Activated CD4-positive, alpha-beta T cell treated with anti-CD3 and anti-CD28 coated beads, Interleukin-2, amount 10 ng/mL, durations not matched to agents 7 days and 5 days (primary cell): ENCODE measurements at regions not wholly inside any gene's neighbourhood (a gene's known extent, or its start where the extent isn't known, plus 50 kb on each side); places are given as distances from the start of the nearest gene placed in this dataset.
"Not testable (repeated sequence)": the region's sequence is repeated elsewhere in the genome, so short reads cannot be mapped to it uniquely, and the experiment has no call there.

Experiments used
- CTCF ChIA-PET: fragments of 350-600 bp; sonication (Branson Sonifier 250); formaldehyde crosslinking; loops from one replicate; lab custom pipeline; 2021; ENCODE audit warnings: antibody characterized with exemption; lab: Charles Lee
- POLR2A ChIA-PET: fragments of 350-600 bp; sonication (Branson Sonifier 250); formaldehyde crosslinking; loops from one replicate; lab custom pipeline; 2021; ENCODE audit warnings: antibody characterized with exemption; lab: Charles Lee
- DNase-seq: peaks from one replicate; pipeline ENCODE4 v3.0.0-alpha.2; 2020
- H3K27ac Mint-ChIP-seq: one replicate; pipeline ENCODE4 v1.8.0; 2021; ENCODE audit warnings: mild to moderate bottlenecking, moderate library complexity, mixed read lengths
- H3K27me3 Mint-ChIP-seq: one replicate; pipeline ENCODE4 v1.8.0; 2021; ENCODE audit warnings: mixed read lengths
- H3K36me3 Mint-ChIP-seq: one replicate; pipeline ENCODE4 v1.8.0; 2021; ENCODE audit warnings: low read depth, mixed read lengths
- H3K4me1 Mint-ChIP-seq: one replicate; pipeline ENCODE4 v1.8.0; 2021; ENCODE audit warnings: mixed read lengths
- H3K4me3 Mint-ChIP-seq: one replicate; pipeline ENCODE4 v1.8.0; 2021; ENCODE audit warnings: mild to moderate bottlenecking, moderate library complexity, mixed read lengths
- H3K9me3 Mint-ChIP-seq: one replicate; pipeline ENCODE4 v1.8.0; 2021; ENCODE audit warnings: mixed read lengths

DNA sequence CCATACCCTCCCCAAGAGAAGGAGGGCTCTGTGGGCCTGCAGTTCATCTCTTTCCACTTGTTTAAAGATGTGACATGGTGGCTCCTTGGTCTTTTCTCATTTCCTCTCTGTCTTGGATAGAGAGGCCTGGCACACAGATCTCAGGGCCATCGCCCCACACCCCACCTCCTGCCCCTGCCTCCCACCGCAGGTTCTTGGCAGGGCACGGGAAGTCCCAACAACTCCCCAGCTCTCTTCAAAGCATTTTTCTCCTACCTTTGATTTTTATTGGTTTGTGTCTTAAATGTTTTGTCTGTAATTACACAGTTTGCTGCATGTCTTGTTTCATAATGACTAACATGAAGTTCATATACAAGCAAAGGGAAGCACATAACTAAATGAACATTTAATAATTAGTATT lies 178.5 kb upstream of the MSX2 start:
- H3K9me3 Mint-ChIP-seq, result no peaks in the 10 kb centered on the region
- no peaks in the 10 kb centered on the region for H3K4me1 Mint-ChIP-seq
- no peak for DNase-seq
- ChIA-PET POLR2A (no interaction called here), CTCF (no interaction called here)
- H3K4me3 Mint-ChIP-seq, result no peak overlapping the region
- H3K27ac Mint-ChIP-seq, result no peak overlapping the region
- H3K36me3 Mint-ChIP-seq, result no peaks in the 10 kb centered on the region
- H3K27me3 Mint-ChIP-seq, result no peaks in the 10 kb centered on the region

DNA sequence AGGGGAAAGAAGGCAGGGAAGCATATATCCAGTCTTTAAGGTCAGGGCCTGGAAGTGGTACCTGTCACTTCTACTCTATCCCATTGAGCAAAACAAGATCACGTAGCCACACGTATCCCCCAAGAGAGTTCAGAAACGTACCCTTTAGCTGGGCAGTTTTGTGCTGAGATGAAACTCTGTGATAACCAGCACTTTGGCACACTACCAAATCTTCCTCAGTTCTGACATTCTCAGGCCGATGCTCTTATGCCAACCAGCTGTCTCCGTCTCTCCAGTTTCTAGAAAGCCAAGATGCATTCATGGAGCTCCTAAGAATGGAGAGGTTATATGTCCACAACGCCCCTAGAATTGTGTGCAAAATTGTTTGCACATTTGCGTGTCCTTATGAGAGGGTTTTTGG lies 176.6 kb upstream of the MSX2 start:
- H3K4me1 Mint-ChIP-seq, result no peaks in the 10 kb centered on the region
- no peak for DNase-seq
- POLR2A ChIA-PET, result no interaction called here
- CTCF ChIA-PET, result no interaction called here
- no peaks in the 10 kb centered on the region for H3K9me3 Mint-ChIP-seq
- H3K36me3 Mint-ChIP-seq, result no peaks in the 10 kb centered on the region
- H3K4me3 Mint-ChIP-seq, result no peak overlapping the region
- no peaks in the 10 kb centered on the region for H3K27me3 Mint-ChIP-seq
- H3K27ac Mint-ChIP-seq, result no peak overlapping the region

DNA sequence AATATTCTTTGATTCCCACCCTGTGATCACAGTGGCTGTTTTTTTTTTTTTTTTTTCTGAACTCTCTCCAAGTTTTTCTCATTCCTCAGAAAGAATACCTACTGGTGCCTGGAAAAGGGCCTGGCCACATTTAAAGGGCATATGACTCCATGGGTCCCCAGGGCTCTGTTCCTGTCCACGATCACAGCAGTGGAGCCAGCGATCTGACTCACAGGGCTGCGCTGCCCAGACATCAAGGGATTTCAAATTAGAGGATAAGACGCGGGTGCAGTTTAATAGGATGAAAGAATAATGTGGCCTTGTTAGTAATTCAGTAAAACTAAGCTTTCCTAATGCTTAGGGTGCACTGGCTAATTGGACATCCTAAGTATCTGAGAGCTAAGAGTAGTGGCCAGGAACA lies 175.1 kb upstream of the MSX2 start:
- Mint-ChIP-seq H3K4me3 (no peak overlapping the region), H3K9me3 (no peaks in the 10 kb centered on the region), H3K4me1 (no peaks in the 10 kb centered on the region), H3K27ac (no peak overlapping the region), H3K27me3 (no peaks in the 10 kb centered on the region), H3K36me3 (no peaks in the 10 kb centered on the region)
- CTCF ChIA-PET, result interaction anchor here (0.6 kb wide), 1 partner anchor 1011 kb away, joined by 4 read pairs; no protein-coding TSS in a partner anchor
- no peak for DNase-seq
- POLR2A ChIA-PET, result no interaction called here

DNA sequence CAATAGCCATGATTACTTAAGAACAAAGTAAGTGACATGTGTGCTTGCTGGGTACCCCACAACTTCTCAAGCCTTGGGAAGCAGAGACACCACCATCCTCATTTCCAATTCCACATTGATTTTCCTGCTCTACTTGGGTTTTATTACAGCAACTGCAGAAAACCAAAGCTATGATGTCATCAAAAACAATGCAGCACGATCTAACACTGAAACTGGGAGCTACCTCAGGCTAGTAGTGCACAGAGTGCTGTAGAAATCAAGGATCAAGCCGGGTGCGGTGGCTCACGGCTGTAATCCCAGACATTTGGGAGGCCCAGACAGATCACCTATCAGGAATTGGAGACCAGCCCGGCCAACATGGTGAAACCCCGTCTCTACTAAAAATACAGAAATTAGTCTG lies 174.4 kb upstream of the MSX2 start:
- POLR2A ChIA-PET, result no interaction called here
- H3K36me3 Mint-ChIP-seq, result no peaks in the 10 kb centered on the region
- no peaks in the 10 kb centered on the region for H3K9me3 Mint-ChIP-seq
- CTCF ChIA-PET, result no interaction called here
- DNase-seq, result no peak
- no peak overlapping the region for H3K27ac Mint-ChIP-seq
- no peaks in the 10 kb centered on the region for H3K4me1 Mint-ChIP-seq
- H3K27me3 Mint-ChIP-seq, result no peaks in the 10 kb centered on the region
- H3K4me3 Mint-ChIP-seq, result no peak overlapping the region

DNA sequence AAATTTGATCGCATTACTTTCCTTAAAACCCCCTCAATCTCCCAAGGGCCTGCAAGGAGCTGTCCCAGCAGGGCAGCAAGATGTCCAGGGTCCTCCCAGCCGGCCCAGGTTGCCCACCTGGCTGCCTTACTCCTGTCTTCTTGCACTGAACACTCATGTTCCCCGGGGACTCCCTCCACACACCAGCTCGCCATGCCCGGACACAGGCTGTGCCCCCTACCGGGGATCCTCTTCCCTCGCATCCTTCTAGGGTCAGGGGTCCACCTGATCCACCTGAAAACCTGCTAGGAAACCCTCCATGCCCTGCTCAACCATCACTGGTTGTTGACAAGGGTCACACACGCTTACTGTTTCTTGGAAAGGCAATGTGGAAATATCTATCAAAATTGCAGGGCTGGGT lies 172.0 kb upstream of the MSX2 start:
- H3K4me1 Mint-ChIP-seq, result no peaks in the 10 kb centered on the region
- POLR2A ChIA-PET, result interaction anchor here (0.5 to 0.6 kb wide), 2 partner anchors 26 to 1841 kb away, joined by 3 read pairs; no protein-coding TSS in a partner anchor
- no peaks in the 10 kb centered on the region for H3K36me3 Mint-ChIP-seq
- no peak for DNase-seq
- H3K27ac Mint-ChIP-seq, result no peak overlapping the region
- CTCF ChIA-PET, result no interaction called here
- no peaks in the 10 kb centered on the region for H3K27me3 Mint-ChIP-seq
- H3K4me3 Mint-ChIP-seq, result no peak overlapping the region
- no peaks in the 10 kb centered on the region for H3K9me3 Mint-ChIP-seq

DNA sequence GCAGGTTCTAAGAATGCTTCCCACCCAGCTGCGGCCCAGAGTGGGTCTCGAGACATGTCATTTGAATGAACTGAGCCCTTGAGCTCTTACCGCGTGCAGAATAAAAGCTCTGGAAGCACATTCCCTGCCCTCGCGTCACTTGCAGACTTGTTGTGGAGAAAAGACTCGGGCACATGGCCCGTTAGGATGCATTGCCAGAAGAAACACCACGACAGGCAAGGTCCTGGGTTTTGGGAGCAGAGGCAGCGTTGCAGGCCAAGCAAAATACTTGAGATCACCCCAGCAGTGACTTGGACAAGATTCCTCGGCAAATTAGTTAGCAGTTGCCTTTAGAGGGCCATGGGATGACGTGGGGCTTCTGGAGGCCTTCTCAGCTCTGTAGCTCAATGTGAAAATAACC lies 170.8 kb upstream of the MSX2 start:
- Mint-ChIP-seq H3K27ac (no peak overlapping the region), H3K4me3 (no peak overlapping the region), H3K4me1 (no peaks in the 10 kb centered on the region), H3K9me3 (no peaks in the 10 kb centered on the region), H3K27me3 (no peaks in the 10 kb centered on the region), H3K36me3 (no peaks in the 10 kb centered on the region)
- ChIA-PET POLR2A (no interaction called here), CTCF (no interaction called here)
- DNase-seq, result no peak

DNA sequence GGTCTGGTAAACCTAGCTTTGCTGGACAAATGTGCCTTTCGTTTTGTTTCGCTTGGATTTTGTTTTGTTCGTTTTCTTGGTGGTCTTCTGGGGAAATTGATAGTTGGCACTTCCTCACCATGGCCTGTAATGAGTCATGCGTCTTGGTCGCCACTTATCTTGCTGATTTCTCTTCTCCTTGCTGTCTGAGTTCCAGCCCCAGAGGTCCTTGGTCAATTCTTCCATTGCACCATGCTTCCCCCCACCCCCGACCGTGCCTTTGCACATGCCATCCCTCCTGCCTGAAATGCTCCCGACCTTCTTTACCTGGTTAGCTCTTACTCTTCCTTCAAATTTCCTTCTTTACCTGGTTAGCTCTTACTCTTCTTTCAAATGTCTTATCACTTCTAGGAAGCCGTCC lies 168.7 kb upstream of the MSX2 start:
- no peaks in the 10 kb centered on the region for H3K36me3 Mint-ChIP-seq
- DNase-seq, result no peak
- H3K9me3 Mint-ChIP-seq, result no peaks in the 10 kb centered on the region
- no peaks in the 10 kb centered on the region for H3K4me1 Mint-ChIP-seq
- no peak overlapping the region for H3K4me3 Mint-ChIP-seq
- no peaks in the 10 kb centered on the region for H3K27me3 Mint-ChIP-seq
- ChIA-PET POLR2A (no interaction called here), CTCF (interaction anchor here (0.7 kb wide), 1 partner anchor 23 kb away, joined by 3 read pairs; no protein-coding TSS in a partner anchor)
- no peak overlapping the region for H3K27ac Mint-ChIP-seq

DNA sequence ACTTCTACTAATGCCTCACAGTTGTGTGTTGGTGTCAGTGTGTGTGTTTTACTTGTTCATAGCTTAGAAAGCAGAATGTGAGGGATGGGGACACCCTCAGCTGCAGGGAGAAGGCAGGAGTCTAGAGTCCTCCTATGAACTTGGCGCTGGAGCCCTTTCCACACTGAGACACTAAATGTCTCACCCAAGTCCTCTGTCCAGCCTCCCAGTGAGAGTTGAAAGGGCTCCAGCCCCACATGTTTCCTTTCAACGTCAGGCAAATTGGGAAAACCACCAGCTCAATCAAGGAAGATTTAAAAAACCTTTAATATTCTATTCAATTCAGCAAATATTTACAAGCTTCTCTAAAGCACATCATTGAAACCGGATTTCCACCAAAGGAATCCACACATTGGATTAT lies 167.6 kb upstream of the MSX2 start:
- no peaks in the 10 kb centered on the region for H3K9me3 Mint-ChIP-seq
- no peaks in the 10 kb centered on the region for H3K4me1 Mint-ChIP-seq
- DNase-seq, result no peak
- no peaks in the 10 kb centered on the region for H3K27me3 Mint-ChIP-seq
- no peak overlapping the region for H3K4me3 Mint-ChIP-seq
- no peaks in the 10 kb centered on the region for H3K36me3 Mint-ChIP-seq
- ChIA-PET POLR2A (no interaction called here), CTCF (interaction anchor here (0.6 to 0.7 kb wide), 2 partner anchors 24 to 847 kb away, joined by 3 to 5 read pairs; no protein-coding TSS in a partner anchor)
- no peak overlapping the region for H3K27ac Mint-ChIP-seq

DNA sequence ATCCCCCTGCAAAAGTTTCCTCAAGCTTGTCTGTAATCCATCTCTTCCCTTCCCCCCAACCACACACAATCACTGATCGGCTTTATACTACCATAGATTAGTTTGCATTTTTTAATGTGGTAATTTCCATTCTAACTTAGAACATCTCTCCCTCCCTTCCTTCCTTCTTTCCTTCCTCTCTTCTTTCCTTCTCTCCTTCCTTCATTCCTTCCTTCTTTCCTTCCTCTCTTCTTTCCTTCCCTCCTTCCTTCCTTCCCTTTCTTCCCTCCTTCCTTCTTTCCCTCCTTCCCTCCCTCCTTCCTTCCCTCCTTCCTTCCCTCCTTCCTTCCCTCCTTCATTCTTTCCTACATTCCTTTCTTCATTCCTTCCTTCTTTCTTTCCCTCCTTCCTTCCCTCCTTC lies 166.2 kb upstream of the MSX2 start:
- Mint-ChIP-seq H3K4me1 (no peaks in the 10 kb centered on the region), H3K27ac (no peak overlapping the region), H3K4me3 (no peak overlapping the region), H3K9me3 (no peaks in the 10 kb centered on the region), H3K36me3 (no peaks in the 10 kb centered on the region), H3K27me3 (no peaks in the 10 kb centered on the region)
- ChIA-PET CTCF (no interaction called here), POLR2A (no interaction called here)
- no peak for DNase-seq

DNA sequence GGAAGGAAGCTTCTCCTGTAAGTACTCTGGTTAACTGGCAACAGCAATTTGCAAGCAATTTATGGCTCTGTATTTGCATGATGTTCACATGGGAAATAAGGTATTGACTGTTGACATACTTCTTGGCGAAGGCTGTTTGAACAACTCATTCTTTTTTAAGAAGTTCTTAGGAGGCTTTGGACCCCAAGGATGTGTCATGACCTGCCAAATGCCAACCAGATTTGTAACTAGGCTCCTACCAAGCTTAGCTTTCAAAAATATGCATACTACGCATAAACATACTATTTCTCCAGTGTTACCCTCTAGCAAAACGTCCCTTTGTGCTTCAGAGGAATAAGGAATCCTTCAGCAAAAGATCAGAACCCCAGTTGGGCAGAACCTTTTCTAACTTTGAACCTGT lies 165.2 kb upstream of the MSX2 start:
- Mint-ChIP-seq H3K4me3 (no peak overlapping the region), H3K36me3 (no peaks in the 10 kb centered on the region), H3K9me3 (no peaks in the 10 kb centered on the region), H3K27me3 (no peaks in the 10 kb centered on the region), H3K4me1 (no peaks in the 10 kb centered on the region), H3K27ac (no peak overlapping the region)
- ChIA-PET CTCF (interaction anchor here (0.7 kb wide), 1 partner anchor 459 kb away, joined by 3 read pairs; no protein-coding TSS in a partner anchor), POLR2A (no interaction called here)
- no peak for DNase-seq

DNA sequence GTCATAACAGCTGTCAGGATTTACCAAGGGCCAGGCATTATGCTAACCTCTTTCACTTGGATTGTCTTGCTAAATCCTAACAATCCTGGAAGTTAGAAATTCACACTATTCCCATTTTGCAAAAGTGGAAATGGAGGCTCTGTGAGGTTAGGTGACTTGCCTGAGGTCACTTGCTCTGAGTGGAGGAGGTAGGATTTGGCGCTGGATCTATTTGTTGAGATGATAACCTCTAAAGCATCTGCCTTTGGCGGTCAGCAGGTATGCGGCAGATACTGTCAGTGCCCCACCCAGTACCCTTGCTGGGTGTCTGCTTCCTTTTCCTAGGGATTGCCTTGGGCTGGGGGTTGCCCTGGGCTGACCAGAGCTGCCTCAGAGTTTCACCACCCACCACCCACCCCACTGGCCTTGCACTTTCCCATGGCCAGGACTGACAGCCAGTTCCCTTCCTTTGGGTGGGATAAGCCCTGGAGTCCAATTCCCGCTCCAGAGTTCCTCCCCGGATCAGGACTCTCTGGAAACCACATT lies 164.8 kb upstream of the MSX2 start:
- Mint-ChIP-seq H3K4me3 (no peak overlapping the region), H3K36me3 (no peaks in the 10 kb centered on the region), H3K27ac (no peak overlapping the region), H3K27me3 (no peaks in the 10 kb centered on the region), H3K4me1 (no peaks in the 10 kb centered on the region), H3K9me3 (no peaks in the 10 kb centered on the region)
- CTCF ChIA-PET, result interaction anchor here (1.1 kb wide), 1 partner anchor 29 kb away, joined by 3 read pairs; no protein-coding TSS in a partner anchor
- no peak for DNase-seq
- POLR2A ChIA-PET, result no interaction called here

DNA sequence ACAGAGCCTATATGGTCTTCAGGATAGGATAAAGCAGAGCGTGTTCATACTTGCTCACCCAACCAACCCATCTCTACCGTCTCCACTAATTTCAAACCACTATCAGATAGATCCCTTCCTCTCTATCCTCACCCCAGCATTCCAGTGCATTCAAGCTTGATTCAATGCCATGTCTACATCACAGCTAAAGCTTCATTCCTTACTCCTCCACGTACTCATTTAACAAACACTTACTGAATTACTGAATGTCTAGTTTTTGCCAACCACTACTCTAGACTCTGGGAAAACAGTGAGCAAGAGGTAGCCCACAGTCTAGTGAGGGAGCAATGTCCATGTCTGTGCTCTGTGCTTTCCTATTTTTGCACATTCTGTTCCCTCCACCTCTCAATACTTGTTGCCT lies 163.5 kb upstream of the MSX2 start:
- no peak for DNase-seq
- H3K27me3 Mint-ChIP-seq, result no peaks in the 10 kb centered on the region
- CTCF ChIA-PET, result interaction anchor here (1.1 kb wide), 1 partner anchor 28 kb away, joined by 3 read pairs; no protein-coding TSS in a partner anchor
- H3K4me1 Mint-ChIP-seq, result no peaks in the 10 kb centered on the region
- POLR2A ChIA-PET, result no interaction called here
- no peak overlapping the region for H3K27ac Mint-ChIP-seq
- no peaks in the 10 kb centered on the region for H3K9me3 Mint-ChIP-seq
- H3K36me3 Mint-ChIP-seq, result no peaks in the 10 kb centered on the region
- H3K4me3 Mint-ChIP-seq, result no peak overlapping the region

DNA sequence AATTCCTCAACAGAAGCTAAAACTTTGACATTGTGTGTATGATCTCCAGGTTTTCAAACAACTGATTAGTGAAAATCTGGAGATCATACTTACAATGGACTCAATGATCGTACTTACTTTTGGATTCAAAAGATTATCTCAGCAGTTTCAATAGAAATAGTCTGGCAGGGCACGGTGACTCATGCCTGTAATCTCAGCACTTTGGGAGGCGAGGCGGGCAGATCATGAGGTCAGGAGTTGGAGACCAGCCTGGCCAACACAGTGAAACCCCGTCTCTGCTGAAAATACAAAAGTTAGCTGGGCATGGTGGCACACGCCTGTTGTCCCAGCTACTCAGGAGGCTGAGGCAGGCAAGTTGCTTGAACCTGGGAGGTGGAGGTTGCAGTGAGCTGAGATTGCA lies 161.3 kb upstream of the MSX2 start:
- H3K27me3 Mint-ChIP-seq, DNase-seq, H3K9me3 Mint-ChIP-seq, H3K4me1 Mint-ChIP-seq, CTCF ChIA-PET, H3K4me3 Mint-ChIP-seq, POLR2A ChIA-PET, H3K36me3 Mint-ChIP-seq, H3K27ac Mint-ChIP-seq: not testable (repeated sequence)

DNA sequence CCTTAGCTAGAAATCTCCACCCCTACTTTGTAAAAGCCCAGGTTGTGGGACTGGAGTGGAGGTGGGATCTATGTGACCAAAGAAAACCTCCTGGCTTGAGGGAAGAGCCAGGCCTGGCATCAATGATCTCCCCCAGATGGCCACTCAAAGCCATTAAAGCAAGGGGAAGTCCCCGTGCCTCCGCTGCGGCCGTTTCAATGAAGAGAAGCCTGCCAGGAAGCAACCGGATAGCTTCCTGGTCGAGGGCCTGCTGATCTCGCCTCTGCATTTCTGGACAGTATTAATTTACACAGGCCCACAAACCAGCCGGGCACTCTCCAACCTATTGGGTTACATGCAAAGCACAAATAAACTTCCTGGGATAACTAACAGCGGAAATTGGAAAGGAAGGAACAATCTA lies 160.5 kb upstream of the MSX2 start:
- no peak overlapping the region for H3K4me3 Mint-ChIP-seq

More for the DNA sequence above, 160.5 kb upstream of the MSX2 start:
- Mint-ChIP-seq H3K27me3 (no peaks in the 10 kb centered on the region), H3K4me1 (no peaks in the 10 kb centered on the region), H3K9me3 (no peaks in the 10 kb centered on the region), H3K36me3 (no peaks in the 10 kb centered on the region), H3K27ac (no peak overlapping the region)
- no peak for DNase-seq
- ChIA-PET POLR2A (no interaction called here), CTCF (interaction anchor here (0.5 to 0.6 kb wide), 2 partner anchors 19 to 165 kb away, joined by 3 read pairs; no protein-coding TSS in a partner anchor)
